Fibroblast of the aortic adventitia (primary cell): ENCODE measurements at regions not wholly inside any gene's neighbourhood (a gene's known extent, or its start where the extent isn't known, plus 50 kb on each side); places are given as distances from the start of the nearest gene placed in this dataset.

Source experiments
- DNase-seq: peaks from one replicate; pipeline ENCODE4 v3.0.0-alpha.2; 2010; ENCODE audit warnings: low read depth
- H3K4me3 ChIP-seq: 2 replicates; pipeline ENCODE4 v1.5.1; 2011; ENCODE audit warnings: low read depth, mild to moderate bottlenecking, control low read depth, low read length, moderate library complexity
- CTCF ChIP-seq: IDR thresholded peaks from 2 replicates; pipeline ENCODE4 v1.5.1; 2011; ENCODE audit warnings: mild to moderate bottlenecking, low read length, control low read depth, inconsistent platforms; ENCODE audit not compliant: insufficient read depth

- no peak overlapping the region for H3K4me3 ChIP-seq
- DNase-seq = no peak
- no peak for TF ChIP-seq CTCF
Measured at GRCh38 chr10:21069929-21070700, 173.0 kb upstream of the NEBL start.

- no peak for TF ChIP-seq CTCF
- no peak overlapping the region for H3K4me3 ChIP-seq
- no peak for DNase-seq
Measured at GRCh38 chr10:21069278-21069677, 172.2 kb upstream of the NEBL start.

GRCh38 chr10:21068026-21068656, 171.0 kb upstream of the NEBL start:
- no peak for TF ChIP-seq CTCF
- H3K4me3 ChIP-seq = no peak overlapping the region
- no peak for DNase-seq

GRCh38 chr10:21065621-21066248, 168.6 kb upstream of the NEBL start:
- H3K4me3 ChIP-seq = no peak overlapping the region
- TF ChIP-seq CTCF = no peak
- no peak for DNase-seq

GRCh38 chr10:21061982-21062381, 164.9 kb upstream of the NEBL start:
- no peak for TF ChIP-seq CTCF
- no peak for DNase-seq
- H3K4me3 ChIP-seq = no peak overlapping the region

- no peak for DNase-seq
- no peak for TF ChIP-seq CTCF
Measured at GRCh38 chr10:21061184-21061583, 164.1 kb upstream of the NEBL start.

More at GRCh38 chr10:21061184-21061583, 164.1 kb upstream of the NEBL start:
- H3K4me3 ChIP-seq = no peak overlapping the region
